GM18909 (cell line): ENCODE measurements at regions not wholly inside any gene's neighbourhood (a gene's known extent, or its start where the extent isn't known, plus 50 kb on each side); places are given as distances from the start of the nearest gene placed in this dataset.

Source experiments
- ATAC-seq: cut with Tn5 transposase; IDR thresholded peaks from one replicate; pipeline ENCODE4 v1.9.1; 2021; ENCODE audit warnings: mild to moderate bottlenecking; ENCODE audit not compliant: unreplicated experiment, poor library complexity

- no peak for ATAC-seq
These were observed 278.8 kb downstream of the TNS1 start for GRCh38 chr2:217723981-217724380.

- no peak for ATAC-seq
These were observed 279.8 kb downstream of the TNS1 start for GRCh38 chr2:217722883-217723472.

GRCh38 chr2:217717646-217718045, 285.1 kb downstream of the TNS1 start:
- no peak for ATAC-seq

- no peak for ATAC-seq
These were observed 287.3 kb downstream of the TNS1 start for GRCh38 chr2:217715484-217715883.

GRCh38 chr2:217714287-217714751, 288.5 kb downstream of the TNS1 start:
- no peak for ATAC-seq

- peak; percentile 70 for ATAC-seq
These were observed 289.2 kb downstream of the TNS1 start for GRCh38 chr2:217713395-217714286.

- ATAC-seq: no peak
These were observed 290.4 kb downstream of the TNS1 start for GRCh38 chr2:217712431-217712830.

GRCh38 chr2:217711188-217711587, 291.6 kb downstream of the TNS1 start:
- no peak for ATAC-seq

GRCh38 chr2:217710211-217710765, 292.5 kb downstream of the TNS1 start:
- ATAC-seq: no peak

GRCh38 chr2:217709478-217710210, 293.2 kb downstream of the TNS1 start:
- ATAC-seq: no peak

GRCh38 chr2:217707131-217707611, 295.6 kb downstream of the TNS1 start:
- no peak for ATAC-seq

- no peak for ATAC-seq
These were observed 296.3 kb downstream of the TNS1 start for GRCh38 chr2:217706513-217706912.

- ATAC-seq: no peak
These were observed 296.7 kb downstream of the TNS1 start for GRCh38 chr2:217706095-217706494.

GRCh38 chr2:217705461-217705860, 297.3 kb downstream of the TNS1 start:
- no peak for ATAC-seq

GRCh38 chr2:217703999-217704398, 298.8 kb downstream of the TNS1 start:
- no peak for ATAC-seq

- ATAC-seq: no peak
These were observed 299.7 kb downstream of the TNS1 start for GRCh38 chr2:217703102-217703501.

GRCh38 chr2:217701622-217702021, 301.2 kb downstream of the TNS1 start:
- ATAC-seq: no peak

GRCh38 chr2:217698691-217699090, 304.1 kb downstream of the TNS1 start:
- no peak for ATAC-seq

GRCh38 chr2:217695033-217695520, 307.7 kb downstream of the TNS1 start:
- no peak for ATAC-seq

GRCh38 chr2:217694291-217694690, 308.5 kb downstream of the TNS1 start:
- no peak for ATAC-seq
